GM12872 (cell line): ENCODE measurements at regions not wholly inside any gene's neighbourhood (a gene's known extent, or its start where the extent isn't known, plus 50 kb on each side); places are given as distances from the start of the nearest gene placed in this dataset.

Experiments used
- TF ChIP-seq, protein P1 (sequence below): IDR thresholded peaks from 3 replicates; pipeline ENCODE4 v1.5.1; 2011; ENCODE audit warnings: low read depth, mild to moderate bottlenecking, low read length, moderate library complexity; ENCODE audit not compliant: insufficient read depth

DNA sequence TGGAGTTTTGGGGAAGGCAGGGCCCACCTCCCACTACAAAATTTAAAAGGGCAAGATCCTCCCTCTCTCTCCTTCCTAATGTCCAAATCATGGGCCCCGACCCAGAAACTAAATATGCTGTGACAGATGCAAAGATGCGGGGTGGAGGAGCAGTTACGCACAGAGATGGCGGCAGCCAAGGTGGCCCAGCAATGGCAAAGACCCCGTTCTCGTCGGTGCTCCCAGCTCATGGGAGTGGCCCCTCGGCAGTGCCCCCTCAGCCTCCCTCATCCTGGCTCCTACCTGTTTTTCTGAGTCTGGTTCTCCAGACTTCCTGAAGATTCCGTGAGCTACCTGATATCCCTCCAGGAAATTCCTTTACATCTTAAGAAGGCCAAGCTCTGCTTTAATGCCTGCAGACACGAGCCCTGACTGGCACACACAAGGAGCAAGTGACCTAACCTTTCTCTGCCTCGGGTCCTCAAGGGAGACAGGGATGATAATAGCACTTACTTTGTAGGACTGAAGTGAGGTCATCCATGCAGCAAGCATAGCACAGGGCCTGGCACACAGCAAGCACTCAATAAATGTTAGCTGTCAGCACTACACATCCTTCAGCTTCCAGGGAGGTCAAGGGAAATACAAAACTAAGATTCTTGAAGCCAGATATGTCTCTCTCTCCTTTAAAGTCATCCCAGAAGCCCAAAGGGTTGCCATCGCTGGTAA lies 103.5 kb downstream of the LSM3 start:
- TF ChIP-seq, protein P1, sequence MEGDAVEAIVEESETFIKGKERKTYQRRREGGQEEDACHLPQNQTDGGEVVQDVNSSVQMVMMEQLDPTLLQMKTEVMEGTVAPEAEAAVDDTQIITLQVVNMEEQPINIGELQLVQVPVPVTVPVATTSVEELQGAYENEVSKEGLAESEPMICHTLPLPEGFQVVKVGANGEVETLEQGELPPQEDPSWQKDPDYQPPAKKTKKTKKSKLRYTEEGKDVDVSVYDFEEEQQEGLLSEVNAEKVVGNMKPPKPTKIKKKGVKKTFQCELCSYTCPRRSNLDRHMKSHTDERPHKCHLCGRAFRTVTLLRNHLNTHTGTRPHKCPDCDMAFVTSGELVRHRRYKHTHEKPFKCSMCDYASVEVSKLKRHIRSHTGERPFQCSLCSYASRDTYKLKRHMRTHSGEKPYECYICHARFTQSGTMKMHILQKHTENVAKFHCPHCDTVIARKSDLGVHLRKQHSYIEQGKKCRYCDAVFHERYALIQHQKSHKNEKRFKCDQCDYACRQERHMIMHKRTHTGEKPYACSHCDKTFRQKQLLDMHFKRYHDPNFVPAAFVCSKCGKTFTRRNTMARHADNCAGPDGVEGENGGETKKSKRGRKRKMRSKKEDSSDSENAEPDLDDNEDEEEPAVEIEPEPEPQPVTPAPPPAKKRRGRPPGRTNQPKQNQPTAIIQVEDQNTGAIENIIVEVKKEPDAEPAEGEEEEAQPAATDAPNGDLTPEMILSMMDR = no peak

DNA sequence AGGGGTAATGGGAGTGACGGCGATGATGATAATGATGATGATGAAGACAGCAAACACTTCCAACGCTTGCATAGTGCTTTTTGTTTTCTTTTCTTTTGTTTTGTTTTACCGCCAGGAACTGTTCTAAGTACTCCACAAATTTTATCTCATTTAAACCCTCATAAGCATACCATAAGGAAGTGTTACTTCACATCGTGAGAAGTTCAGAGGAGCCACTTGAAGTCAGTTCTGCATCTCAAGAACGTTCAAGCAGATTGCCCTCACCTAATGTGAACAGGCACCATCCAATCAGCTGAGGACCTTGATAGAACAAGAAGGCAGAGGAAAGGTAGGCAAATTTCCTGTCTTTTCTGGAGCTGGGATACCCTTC lies 104.1 kb downstream of the LSM3 start:
- TF ChIP-seq, protein P1 = no peak

DNA sequence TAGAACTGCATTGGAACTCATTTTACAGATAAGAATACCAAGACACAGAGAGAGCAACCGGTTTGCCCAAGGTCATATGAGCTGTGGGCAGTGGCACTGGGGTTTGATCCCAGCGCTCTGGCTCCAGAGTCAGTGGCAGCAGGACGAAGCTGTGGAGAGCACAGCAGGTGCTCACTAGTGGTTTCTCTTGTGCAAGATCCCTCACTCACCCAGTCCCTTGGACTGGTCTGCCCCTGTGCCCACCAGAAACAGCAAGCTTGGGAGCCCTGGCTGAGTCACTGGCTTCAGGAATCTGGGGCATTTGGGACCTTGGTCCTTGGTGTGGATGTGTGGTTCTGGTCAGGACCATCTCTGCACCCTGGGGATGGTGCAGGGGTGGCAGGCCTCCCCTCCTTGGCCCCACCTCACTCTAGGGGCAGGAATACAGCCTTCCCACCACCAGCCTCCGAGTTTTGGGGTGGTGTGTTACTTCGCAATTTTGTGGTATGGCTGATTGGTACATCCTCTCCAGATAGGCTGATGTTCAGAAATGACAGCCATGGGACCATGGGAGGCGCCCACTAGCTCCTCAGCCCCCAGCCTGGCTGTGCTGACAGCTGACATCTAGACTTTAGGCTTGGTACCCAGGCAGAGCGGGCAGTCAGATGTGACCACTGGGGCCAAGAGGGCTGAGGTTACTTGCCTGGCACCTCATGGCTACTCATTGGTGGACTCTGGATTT lies 104.6 kb downstream of the LSM3 start:
- TF ChIP-seq, protein P1 = no peak

DNA sequence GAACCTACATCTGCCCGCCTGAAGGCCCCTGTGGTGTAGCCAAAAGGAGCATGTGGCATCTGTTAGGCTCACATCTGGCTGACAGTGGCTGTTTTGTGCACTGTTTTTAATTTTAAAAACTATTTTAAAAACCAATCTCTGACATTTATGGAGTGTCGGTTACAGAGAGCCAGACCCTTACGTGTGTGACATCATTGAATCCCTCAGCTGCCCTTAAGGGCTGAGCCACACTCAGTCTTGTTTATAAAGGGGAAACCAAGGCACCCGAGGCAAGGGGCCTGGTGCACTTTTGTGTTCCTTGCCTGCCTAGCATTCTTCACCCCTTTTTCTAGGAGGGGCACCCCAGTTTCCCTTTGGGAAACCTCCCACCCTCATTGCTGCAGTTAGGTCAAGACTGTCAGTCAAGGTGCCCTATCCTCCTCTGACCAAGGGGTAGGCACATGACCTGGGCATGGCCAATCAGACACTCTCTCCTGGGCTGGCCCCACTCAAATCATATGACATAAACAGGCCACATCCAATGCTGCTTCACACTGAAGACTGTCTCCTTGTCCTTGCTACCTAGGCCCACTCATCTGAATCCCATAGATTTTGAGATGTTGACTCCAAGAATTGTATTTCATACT lies 105.3 kb downstream of the LSM3 start:
- TF ChIP-seq, protein P1 = no peak

DNA sequence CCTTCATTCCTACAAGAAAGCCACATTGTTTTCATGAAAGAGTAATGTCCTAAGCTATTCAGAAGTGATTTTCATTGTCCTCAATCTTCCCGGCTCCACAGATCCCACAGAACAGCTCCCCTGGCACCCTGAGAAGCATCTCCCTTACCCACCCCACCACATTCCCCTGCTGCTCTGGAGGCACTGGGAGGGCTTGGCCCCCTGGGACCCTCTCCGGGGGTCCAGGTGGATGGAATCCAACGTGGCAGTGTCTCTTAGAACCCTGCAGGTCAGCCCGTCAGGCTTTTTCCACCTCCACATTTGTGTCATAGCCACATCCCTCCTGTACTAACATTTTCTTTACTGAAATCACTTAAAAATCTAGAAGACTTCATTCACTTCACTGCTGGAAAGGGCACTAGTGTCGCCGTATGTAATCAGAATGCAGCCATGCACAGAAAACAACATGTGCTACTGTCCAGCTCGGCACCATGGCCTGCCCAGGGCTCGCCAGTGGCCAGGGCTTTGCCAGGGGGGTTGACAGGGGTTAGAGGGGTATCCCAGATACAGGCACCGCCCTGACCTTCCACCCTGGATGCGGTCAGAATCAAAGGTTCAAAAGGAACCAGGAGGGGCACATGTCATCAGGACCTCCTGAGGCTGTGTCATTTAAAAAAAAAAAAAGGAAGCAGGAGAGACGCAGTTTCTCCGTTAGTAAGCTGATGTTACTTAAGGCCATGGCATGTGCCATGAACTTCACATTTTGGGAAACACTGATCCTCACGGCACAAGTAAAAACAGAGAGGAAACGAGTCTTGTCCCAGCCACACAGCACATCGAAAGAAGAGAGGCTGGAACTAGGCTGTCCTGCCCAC lies 106.3 kb downstream of the LSM3 start:
- TF ChIP-seq, protein P1 = no peak

DNA sequence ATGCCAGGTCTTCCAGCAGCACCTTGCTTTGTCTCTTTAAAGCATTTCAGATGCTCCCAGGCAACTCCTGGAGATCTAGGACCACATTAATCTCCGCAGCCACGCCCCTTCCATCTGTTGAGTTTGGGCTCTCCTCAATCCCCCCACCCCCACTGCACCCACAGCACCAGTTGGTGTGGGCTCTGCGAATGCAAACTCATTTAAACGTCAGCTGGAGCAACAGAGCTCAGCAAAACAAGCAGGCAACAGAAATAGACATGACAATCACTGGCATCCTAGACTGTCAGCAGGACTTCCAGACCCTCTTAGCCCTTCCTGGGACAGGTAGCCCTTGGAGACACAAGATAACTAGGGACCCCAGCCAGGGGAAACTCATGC lies 106.9 kb downstream of the LSM3 start:
- TF ChIP-seq, protein P1 = no peak
